ENCODE measurements at regions not wholly inside any gene's neighbourhood (a gene's known extent, or its start where the extent isn't known, plus 50 kb on each side); places are given as distances from the start of the nearest gene placed in this dataset.

DNA sequence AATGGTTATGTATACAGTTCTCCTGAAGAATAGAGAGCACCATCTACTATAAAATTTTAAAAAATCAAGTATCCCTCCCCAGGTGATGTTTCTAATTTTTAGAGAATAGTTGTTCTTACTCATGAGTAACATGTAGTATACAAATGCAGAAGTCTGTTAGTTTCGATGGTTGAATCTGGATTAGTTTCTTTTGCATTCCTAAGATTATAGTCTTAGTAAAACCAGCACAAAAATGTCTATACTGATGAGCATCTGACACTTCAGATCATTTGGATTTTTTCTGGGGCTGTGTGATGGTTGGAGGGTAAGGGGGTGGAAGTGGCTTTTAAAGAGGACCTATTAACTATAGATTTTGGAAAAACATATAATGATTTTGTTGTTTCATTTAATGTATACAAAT, 167.3 kb upstream of the SGO1 start:
- H3K79me2 ChIP-seq (ENCODE audit: insufficient read depth, low read length) = no peaks in the 10 kb centered on the region
- no peak overlapping the region for H3K4me2 ChIP-seq (ENCODE audit: low read length)
- ChIA-PET RAD21 (ENCODE audit: low non-redundant PET in 1 of 2, low total read pairs in 2 of 2, uncharacterized antibody in 2 of 2, unreplicated experiment in 2 of 2) (no interaction called here), CTCF (no interaction called here), POLR2A (no interaction called here)
- TF ChIP-seq, protein P1, sequence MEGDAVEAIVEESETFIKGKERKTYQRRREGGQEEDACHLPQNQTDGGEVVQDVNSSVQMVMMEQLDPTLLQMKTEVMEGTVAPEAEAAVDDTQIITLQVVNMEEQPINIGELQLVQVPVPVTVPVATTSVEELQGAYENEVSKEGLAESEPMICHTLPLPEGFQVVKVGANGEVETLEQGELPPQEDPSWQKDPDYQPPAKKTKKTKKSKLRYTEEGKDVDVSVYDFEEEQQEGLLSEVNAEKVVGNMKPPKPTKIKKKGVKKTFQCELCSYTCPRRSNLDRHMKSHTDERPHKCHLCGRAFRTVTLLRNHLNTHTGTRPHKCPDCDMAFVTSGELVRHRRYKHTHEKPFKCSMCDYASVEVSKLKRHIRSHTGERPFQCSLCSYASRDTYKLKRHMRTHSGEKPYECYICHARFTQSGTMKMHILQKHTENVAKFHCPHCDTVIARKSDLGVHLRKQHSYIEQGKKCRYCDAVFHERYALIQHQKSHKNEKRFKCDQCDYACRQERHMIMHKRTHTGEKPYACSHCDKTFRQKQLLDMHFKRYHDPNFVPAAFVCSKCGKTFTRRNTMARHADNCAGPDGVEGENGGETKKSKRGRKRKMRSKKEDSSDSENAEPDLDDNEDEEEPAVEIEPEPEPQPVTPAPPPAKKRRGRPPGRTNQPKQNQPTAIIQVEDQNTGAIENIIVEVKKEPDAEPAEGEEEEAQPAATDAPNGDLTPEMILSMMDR (IDR thresholded peaks at IDR 0.05 in 2 of 3, conservative IDR thresholded peaks at IDR 0.05 in 1 of 3; ENCODE audit: borderline replicate concordance in 1 of 3, insufficient read depth in 1 of 3, low read depth in 2 of 3, low read length in 2 of 3) = no peak
- TF ChIP-seq TCF7L2 (IDR thresholded peaks at IDR 0.05; ENCODE audit: borderline replicate concordance, extremely low read depth, insufficient read depth, insufficient read length) (no peak), ZNF274 (IDR thresholded peaks at IDR 0.05; ENCODE audit: low read depth, low read length) (no peak), FOSL1 (IDR thresholded peaks at IDR 0.05; ENCODE audit: low read depth) (no peak), ZFX (IDR thresholded peaks at IDR 0.05) (no peak), CBX3 (IDR thresholded peaks at IDR 0.05; ENCODE audit: low read depth) (no peak), CEBPB (IDR thresholded peaks at IDR 0.05; ENCODE audit: low read depth) (no peak), EZH2 (IDR thresholded peaks at IDR 0.05) (no peak), ELF1 (IDR thresholded peaks at IDR 0.05; ENCODE audit: borderline replicate concordance, low read depth) (no peak), YY1 (IDR thresholded peaks at IDR 0.05; ENCODE audit: extremely low read depth, insufficient replicate concordance, low read depth, low read length) (no peak)
- TF ChIP-seq, protein P2, sequence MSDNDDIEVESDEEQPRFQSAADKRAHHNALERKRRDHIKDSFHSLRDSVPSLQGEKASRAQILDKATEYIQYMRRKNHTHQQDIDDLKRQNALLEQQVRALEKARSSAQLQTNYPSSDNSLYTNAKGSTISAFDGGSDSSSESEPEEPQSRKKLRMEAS (IDR thresholded peaks at IDR 0.05) = no peak
- TF ChIP-seq, protein P3, sequence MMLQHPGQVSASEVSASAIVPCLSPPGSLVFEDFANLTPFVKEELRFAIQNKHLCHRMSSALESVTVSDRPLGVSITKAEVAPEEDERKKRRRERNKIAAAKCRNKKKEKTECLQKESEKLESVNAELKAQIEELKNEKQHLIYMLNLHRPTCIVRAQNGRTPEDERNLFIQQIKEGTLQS (IDR thresholded peaks at IDR 0.05) = no peak
- H3K9ac ChIP-seq (ENCODE audit: low read length) = no peak overlapping the region
- DNase-seq (ENCODE audit: low read depth, low spot score) (no peak), ATAC-seq (no peak)
- no peaks in the 10 kb centered on the region for H3K9me2 ChIP-seq (ENCODE audit: insufficient read depth)
- no peak overlapping the region for H3K4me3 ChIP-seq (replicated peaks in 1 of 2; ENCODE audit: low read depth in 1 of 2, low read length in 2 of 2)
- intact Hi-C loops (cut with micrococcal nuclease) = no loop called here
- no TSS peak for BruUV-seq (replicated peaks)
- no peak overlapping the region for H2AFZ ChIP-seq (ENCODE audit: low read depth, low read length, poor library complexity, severe bottlenecking)
- no peaks in the 10 kb centered on the region for H3K4me1 ChIP-seq (ENCODE audit: control insufficient read depth in 1 of 2, insufficient read depth in 2 of 2, low read length in 2 of 2)
- no peaks in the 10 kb centered on the region for H3K9me3 ChIP-seq (ENCODE audit: control insufficient read depth in 1 of 2, insufficient read depth in 1 of 2, low read depth in 1 of 2, low read length in 2 of 2)
- H3K27ac ChIP-seq (ENCODE audit: low read depth, low read length) = no peak overlapping the region
- no peaks in the 10 kb centered on the region for H3K36me3 ChIP-seq (ENCODE audit: control insufficient read depth in 1 of 2, insufficient read depth in 2 of 2, low read length in 2 of 2)
- no peaks in the 10 kb centered on the region for H4K20me1 ChIP-seq (ENCODE audit: insufficient read depth)
- no peaks in the 10 kb centered on the region for H3K27me3 ChIP-seq (ENCODE audit: insufficient read depth, low read length)

Measured in HCT116 (cell line).